CD14-positive monocyte (primary cell): ENCODE measurements at regions not wholly inside any gene's neighbourhood (a gene's known extent, or its start where the extent isn't known, plus 50 kb on each side); places are given as distances from the start of the nearest gene placed in this dataset.

Source experiments
- DNase-seq, 3 donors: peaks; one replicate each; pipeline ENCODE4 v3.0.0-alpha.2; 2011 to 2022
- H2AFZ ChIP-seq: 2 replicates; pipeline ENCODE4 v1.6.0; 2012; ENCODE audit warnings: mild to moderate bottlenecking, low read depth, low read length, inconsistent platforms; ENCODE audit not compliant: insufficient read depth, poor library complexity, severe bottlenecking
- H3K27ac ChIP-seq, 2 donors: 1 replicate in 1 of 2; 2 replicates in 1 of 2; pipeline ENCODE4 v1.5.1; 2012 to 2013; ENCODE audit warnings: low read length in 2 of 2, control low read depth in 1 of 2, inconsistent platforms in 1 of 2, low read depth in 1 of 2, mild to moderate bottlenecking in 1 of 2
- H3K27me3 ChIP-seq, 2 donors: one replicate each; pipeline versions ENCODE4 v1.6.0 to v1.6.1; 2011 to 2013; ENCODE audit warnings: low read length in 2 of 2; ENCODE audit not compliant: control insufficient read depth in 2 of 2, insufficient read depth in 2 of 2
- H3K36me3 ChIP-seq, 2 donors: replicated peaks in 1 of 2; 1 replicate in 1 of 2; 2 replicates in 1 of 2; pipeline versions ENCODE4 v1.5.1 to v1.6.1; 2012 to 2013; ENCODE audit warnings: low read length in 2 of 2, control low read depth in 1 of 2, inconsistent platforms in 1 of 2, mild to moderate bottlenecking in 1 of 2; ENCODE audit not compliant: insufficient read depth in 2 of 2, control insufficient read depth in 1 of 2
- H3K4me1 ChIP-seq, 2 donors: 1 replicate in 1 of 2; 2 replicates in 1 of 2; pipeline versions ENCODE4 v1.5.1 to v1.6.1; 2012 to 2013; ENCODE audit warnings: low read length in 2 of 2, control low read depth in 1 of 2, inconsistent platforms in 1 of 2, mild to moderate bottlenecking in 1 of 2, moderate library complexity in 1 of 2; ENCODE audit not compliant: insufficient read depth in 2 of 2, control insufficient read depth in 1 of 2
- H3K4me2 ChIP-seq: replicated peaks from 2 replicates; pipeline ENCODE3; 2012; ENCODE audit warnings: low read length, moderate library complexity, mild to moderate bottlenecking; ENCODE audit not compliant: poor library complexity, severe bottlenecking; ENCODE audit errors: extremely low read depth
- H3K4me3 ChIP-seq, 3 experiments: fragments of 200-600 bp in 1 of 3; sonication (generic) in 1 of 3; replicated peaks in 1 of 3; 1 replicate in 2 of 3; 2 replicates in 1 of 3; pipeline ENCODE4 v1.5.1; 2011 to 2013; ENCODE audit warnings: low read length in 3 of 3, mild to moderate bottlenecking in 3 of 3, control low read depth in 2 of 3, low read depth in 2 of 3, inconsistent platforms in 1 of 3, moderate library complexity in 1 of 3
- H3K79me2 ChIP-seq: 2 replicates; pipeline ENCODE4 v1.6.0; 2012; ENCODE audit warnings: mild to moderate bottlenecking, control low read depth, inconsistent platforms, low read length, moderate library complexity; ENCODE audit not compliant: insufficient read depth
- H3K9ac ChIP-seq: 2 replicates; pipeline ENCODE4 v1.6.0; 2017; ENCODE audit warnings: low read length, mild to moderate bottlenecking; ENCODE audit not compliant: insufficient read depth, poor library complexity, severe bottlenecking
- H3K9me3 ChIP-seq, 2 donors: replicated peaks in 1 of 2; 1 replicate in 1 of 2; 2 replicates in 1 of 2; pipeline versions ENCODE4 v1.5.1 to v1.6.1; 2012 to 2013; ENCODE audit warnings: low read length in 2 of 2, control low read depth in 1 of 2; ENCODE audit not compliant: control insufficient read depth in 1 of 2, insufficient read depth in 1 of 2
- H4K20me1 ChIP-seq: 2 replicates; pipeline ENCODE4 v1.6.0; 2012; ENCODE audit warnings: mild to moderate bottlenecking, low read length, control low read depth, moderate library complexity; ENCODE audit not compliant: insufficient read depth
- H3K27ac Mint-ChIP-seq, 7 donors: one replicate each; pipeline ENCODE4 v1.8.0; 2020; ENCODE audit warnings: mild to moderate bottlenecking in 7 of 7, mixed read lengths in 7 of 7, moderate library complexity in 6 of 7, inconsistent platforms in 2 of 7
- H3K27me3 Mint-ChIP-seq, 3 donors: one replicate each; pipeline ENCODE4 v1.8.0; 2021 to 2022; ENCODE audit warnings: low read depth in 3 of 3, mild to moderate bottlenecking in 3 of 3, mixed read lengths in 3 of 3, moderate library complexity in 3 of 3, inconsistent platforms in 1 of 3
- H3K36me3 Mint-ChIP-seq, 2 donors: one replicate each; pipeline ENCODE4 v1.8.0; 2020; ENCODE audit warnings: mixed read lengths in 2 of 2, inconsistent platforms in 1 of 2, mild to moderate bottlenecking in 1 of 2
- H3K4me1 Mint-ChIP-seq: one replicate; pipeline ENCODE4 v1.8.0; 2020; ENCODE audit warnings: mild to moderate bottlenecking, mixed read lengths
- H3K4me3 Mint-ChIP-seq, 2 donors: one replicate each; pipeline ENCODE4 v1.8.0; 2020; ENCODE audit warnings: mild to moderate bottlenecking in 2 of 2, mixed read lengths in 2 of 2, moderate library complexity in 1 of 2
- H3K9me3 Mint-ChIP-seq, 7 donors: one replicate each; pipeline ENCODE4 v1.8.0; 2020 to 2022; ENCODE audit warnings: mixed read lengths in 7 of 7, mild to moderate bottlenecking in 6 of 7, moderate library complexity in 6 of 7, inconsistent platforms in 2 of 7
- CTCF ChIP-seq: fragments of 200-600 bp; IDR thresholded peaks from one replicate; pipeline ENCODE4 v1.8.0; 2022; ENCODE audit warnings: antibody characterized with exemption, mild to moderate bottlenecking
- WGBS: methylation state at CpG from one replicate; pipeline ENCODE4 v1.1.5; 2013; ENCODE audit warnings: missing lambda C conversion rate; ENCODE audit not compliant: insufficient coverage; 5-methylcytosine and 5-hydroxymethylcytosine counted together
- intact Hi-C, 2 donors: fragments of 100-400 bp; cut with micrococcal nuclease; formaldehyde crosslinking; loops; one replicate each; pipeline versions ENCODE4 v1.15.0 to v1.15.1; 2023

- Mint-ChIP-seq H3K27me3 (peaks cover 0 to 18% (median 0%) of the 10 kb centered on the region in 3 donors), H3K9me3 (no peaks in the 10 kb centered on the region), H3K4me3 (no peak overlapping the region), H3K27ac (no peak overlapping the region), H3K36me3 (no peaks in the 10 kb centered on the region), H3K4me1 (peaks cover 11% of the 10 kb centered on the region)
- H3K4me1 ChIP-seq, result peaks cover 6 to 8% of the 10 kb centered on the region in 2 donors
- H3K36me3 ChIP-seq, result no peaks in the 10 kb centered on the region
- H3K27me3 ChIP-seq, result no peaks in the 10 kb centered on the region
- no peak overlapping the region for H2AFZ ChIP-seq
- no peak overlapping the region for H3K4me3 ChIP-seq
- no peak overlapping the region for H3K4me2 ChIP-seq
- DNase-seq, result no peak
- no peaks in the 10 kb centered on the region for H4K20me1 ChIP-seq
- H3K27ac ChIP-seq, result no peak overlapping the region
- 93% methylated on average over 14 of the region's 14 CpGs for WGBS
- TF ChIP-seq CTCF, result no peak
- no peaks in the 10 kb centered on the region for H3K9me3 ChIP-seq
- H3K79me2 ChIP-seq, result no peaks in the 10 kb centered on the region
- intact Hi-C loops, result no loop called here
- H3K9ac ChIP-seq, result no peak overlapping the region
Observed at GRCh38 chr17:73878923-73879322, 234.7 kb upstream of the SDK2 start.

- WGBS, result 82% methylated on average over 5 of the region's 5 CpGs
- H3K9ac ChIP-seq, result no peak overlapping the region
- no peak for TF ChIP-seq CTCF
- Mint-ChIP-seq H3K36me3 (no peaks in the 10 kb centered on the region), H3K4me1 (peaks cover 7% of the 10 kb centered on the region), H3K9me3 (no peaks in the 10 kb centered on the region), H3K4me3 (no peak overlapping the region), H3K27me3 (peaks cover 0 to 18% (median 5%) of the 10 kb centered on the region in 3 donors), H3K27ac (no peak overlapping the region)
- peaks cover 6 to 7% of the 10 kb centered on the region in 2 donors for H3K4me1 ChIP-seq
- H3K27ac ChIP-seq, result no peak overlapping the region
- H3K27me3 ChIP-seq, result no peaks in the 10 kb centered on the region
- H4K20me1 ChIP-seq, result no peaks in the 10 kb centered on the region
- H2AFZ ChIP-seq, result no peak overlapping the region
- no peak for DNase-seq
- no peak overlapping the region for H3K4me3 ChIP-seq
- no peak overlapping the region for H3K4me2 ChIP-seq
- no peaks in the 10 kb centered on the region for H3K36me3 ChIP-seq
- H3K79me2 ChIP-seq, result no peaks in the 10 kb centered on the region
- intact Hi-C loops, result no loop called here
- H3K9me3 ChIP-seq, result no peaks in the 10 kb centered on the region
Observed at GRCh38 chr17:73879987-73880386, 235.7 kb upstream of the SDK2 start.
